ENCODE measurements at regions not wholly inside any gene's neighbourhood (a gene's known extent, or its start where the extent isn't known, plus 50 kb on each side); places are given as distances from the start of the nearest gene placed in this dataset.

GRCh38 chr5:39505791-39506190 is 81.0 kb upstream of the DAB2 start:
- no peak for DNase-seq (ENCODE audit: low spot score)

GRCh38 chr5:39505363-39505762 is 80.6 kb upstream of the DAB2 start:
- no peak for DNase-seq (ENCODE audit: low spot score)

GRCh38 chr5:39503155-39503554 is 78.4 kb upstream of the DAB2 start:
- DNase-seq (ENCODE audit: low spot score): no peak

- no peak for DNase-seq (ENCODE audit: low spot score)
Observed at GRCh38 chr5:39502704-39503103, 77.9 kb upstream of the DAB2 start.

GRCh38 chr5:39501397-39501796 is 76.6 kb upstream of the DAB2 start:
- no peak for DNase-seq (ENCODE audit: low spot score)

GRCh38 chr5:39500551-39501175 is 75.9 kb upstream of the DAB2 start:
- no peak for DNase-seq (ENCODE audit: low spot score)

GRCh38 chr5:39498278-39498952 is 73.6 kb upstream of the DAB2 start:
- DNase-seq (ENCODE audit: low spot score): no peak

GRCh38 chr5:39497322-39497721 is 72.5 kb upstream of the DAB2 start:
- DNase-seq (ENCODE audit: low spot score): no peak

- no peak for DNase-seq (ENCODE audit: low spot score)
Observed at GRCh38 chr5:39495227-39495626, 70.4 kb upstream of the DAB2 start.

- DNase-seq (ENCODE audit: low spot score): no peak
Observed at GRCh38 chr5:39494534-39494933, 69.8 kb upstream of the DAB2 start.

GRCh38 chr5:39494107-39494510 is 69.3 kb upstream of the DAB2 start:
- no peak for DNase-seq (ENCODE audit: low spot score)

- no peak for DNase-seq (ENCODE audit: low spot score)
Observed at GRCh38 chr5:39491210-39491609, 66.4 kb upstream of the DAB2 start.

GRCh38 chr5:39489263-39489662 is 64.5 kb upstream of the DAB2 start:
- no peak for DNase-seq (ENCODE audit: low spot score)

GRCh38 chr5:39486790-39487189 is 62.0 kb upstream of the DAB2 start:
- DNase-seq (ENCODE audit: low spot score): no peak

- no peak for DNase-seq (ENCODE audit: low spot score)
Observed at GRCh38 chr5:39486361-39486760, 61.6 kb upstream of the DAB2 start.

- no peak for DNase-seq (ENCODE audit: low spot score)
Observed at GRCh38 chr5:39485079-39485478, 60.3 kb upstream of the DAB2 start.

GRCh38 chr5:39484673-39485072 is 59.9 kb upstream of the DAB2 start:
- no peak for DNase-seq (ENCODE audit: low spot score)

GRCh38 chr5:39482098-39482497 is 57.3 kb upstream of the DAB2 start:
- no peak for DNase-seq (ENCODE audit: low spot score)

- DNase-seq (ENCODE audit: low spot score): no peak
Observed at GRCh38 chr5:39479537-39479936, 54.8 kb upstream of the DAB2 start.

- DNase-seq (ENCODE audit: low spot score): no peak
Observed at GRCh38 chr5:39478863-39479262, 54.1 kb upstream of the DAB2 start.

- DNase-seq (ENCODE audit: low spot score): no peak
Observed at GRCh38 chr5:39476843-39477220, 52.1 kb upstream of the DAB2 start.

- DNase-seq (ENCODE audit: low spot score): no peak
Observed at GRCh38 chr5:39475881-39476842, 51.4 kb upstream of the DAB2 start.

- DNase-seq (ENCODE audit: low spot score): no peak
Observed at GRCh38 chr5:39475159-39475571, 50.4 kb upstream of the DAB2 start.
